ENCODE measurements at regions not wholly inside any gene's neighbourhood (a gene's known extent, or its start where the extent isn't known, plus 50 kb on each side); places are given as distances from the start of the nearest gene placed in this dataset.
"Not testable (repeated sequence)": the region's sequence is repeated elsewhere in the genome, so short reads cannot be mapped to it uniquely, and the experiment has no call there.

DNA sequence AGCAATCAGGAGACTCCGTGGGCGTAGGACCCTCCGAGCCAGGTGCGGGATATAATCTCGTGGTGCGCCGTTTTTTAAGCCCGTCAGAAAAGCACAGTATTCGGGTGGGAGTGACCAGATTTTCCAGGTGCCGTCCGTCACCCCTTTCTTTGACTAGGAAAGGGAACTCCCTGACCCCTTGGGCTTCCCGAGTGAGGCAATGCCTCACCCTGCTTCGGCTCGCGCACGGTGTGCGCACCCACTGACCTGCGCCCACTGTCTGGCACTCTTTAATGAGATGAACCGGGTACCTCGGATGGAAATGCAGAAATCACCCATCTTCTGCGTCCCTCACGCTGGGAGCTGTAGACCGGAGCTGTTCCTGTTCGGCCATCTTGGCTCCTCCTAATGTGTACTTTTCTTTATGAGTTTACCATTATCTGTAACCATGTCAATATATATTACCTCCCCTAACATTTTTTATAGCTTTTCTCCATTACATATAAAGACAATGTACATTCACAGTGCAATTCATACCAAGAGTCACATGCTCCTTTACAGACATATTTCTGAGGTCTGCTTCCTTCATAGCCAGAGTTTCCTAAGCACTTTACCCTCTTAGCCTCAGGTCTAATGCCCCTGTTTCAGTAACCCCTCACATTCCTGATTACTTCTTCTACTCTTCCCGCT lies 71.4 kb upstream of the TLE4 start:
- DNase-seq, result not testable (repeated sequence)

GRCh38 chr9:79501546-79501945 lies 70.2 kb upstream of the TLE4 start:
- no peak for DNase-seq

DNA sequence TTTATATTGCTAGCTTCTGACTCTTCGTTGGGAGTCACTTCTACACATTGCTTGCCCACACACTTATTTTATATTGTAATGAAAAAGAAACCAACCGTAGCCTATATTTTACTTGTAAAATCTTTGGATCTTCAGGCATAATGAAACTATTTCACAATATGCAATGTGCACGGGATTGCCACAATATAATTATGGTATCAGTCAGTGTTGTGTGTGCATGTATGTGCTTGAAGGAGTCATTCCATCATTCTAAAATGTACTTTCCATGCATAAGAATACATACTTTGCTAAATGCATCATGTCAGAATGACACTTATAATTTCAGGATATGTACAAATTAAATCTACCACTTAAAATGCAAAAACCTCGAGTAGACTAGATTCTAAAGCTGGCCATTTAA lies 64.0 kb upstream of the TLE4 start:
- DNase-seq, result no peak

DNA sequence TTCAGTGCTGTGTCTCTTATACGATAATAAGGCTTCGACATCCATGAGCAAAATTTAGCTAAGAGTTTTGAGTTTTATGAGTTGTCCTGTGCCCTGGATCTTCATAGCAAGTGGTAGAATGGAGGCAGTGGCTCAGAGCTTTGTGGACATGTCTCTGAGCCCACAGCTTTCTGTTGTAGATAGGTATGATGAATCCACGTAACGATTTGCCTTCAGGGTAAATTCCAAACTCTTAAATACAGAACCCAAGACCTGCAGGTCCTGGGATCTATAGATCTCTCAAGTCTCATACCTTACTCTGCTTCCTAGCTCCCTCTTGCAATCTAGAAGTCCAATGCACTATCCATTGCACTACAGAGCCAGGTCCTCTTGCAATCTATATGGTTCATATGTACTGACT lies 59.5 kb upstream of the TLE4 start:
- DNase-seq, result no peak

Data from SIG-M5 (cell line).